ENCODE measurements at regions not wholly inside any gene's neighbourhood (a gene's known extent, or its start where the extent isn't known, plus 50 kb on each side); places are given as distances from the start of the nearest gene placed in this dataset.

- no peak overlapping the region for H3K4me3 ChIP-seq (ENCODE audit: control insufficient read depth in 2 of 3, extremely low read depth in 1 of 3, insufficient read depth in 2 of 3, low read depth in 1 of 3, low read length in 3 of 3)
- no peak overlapping the region for H3K9ac ChIP-seq (ENCODE audit: control insufficient read depth, extremely low read depth, insufficient read depth, low read length)
- no peak for TF ChIP-seq CTCF (optimal IDR thresholded peaks at IDR 0.05 in 1 of 3, IDR thresholded peaks at IDR 0.05 in 1 of 3, conservative IDR thresholded peaks at IDR 0.05 in 1 of 3; ENCODE audit: extremely low read depth in 1 of 3, insufficient read depth in 2 of 3, low read length in 3 of 3)
- TF ChIP-seq EZH2 (IDR thresholded peaks at IDR 0.05; ENCODE audit: low read length), result no peak
- no peaks in the 10 kb centered on the region for H3K36me3 ChIP-seq (ENCODE audit: control insufficient read depth in 2 of 2, extremely low read depth in 1 of 2, insufficient read depth in 2 of 2, low read length in 2 of 2)
- no peak overlapping the region for H3K27ac ChIP-seq (ENCODE audit: control insufficient read depth, insufficient read depth, low read length)
- no peak for FAIRE-seq
- no peak for DNase-seq (ENCODE audit: low read depth, low spot score)
- H3K27me3 ChIP-seq (ENCODE audit: control insufficient read depth, extremely low read depth, insufficient read depth, low read length), result no peaks in the 10 kb centered on the region
- no peak overlapping the region for H3K4me2 ChIP-seq (ENCODE audit: control insufficient read depth, extremely low read depth, insufficient read depth, low read depth, low read length)
- no peaks in the 10 kb centered on the region for H3K9me1 ChIP-seq (ENCODE audit: control insufficient read depth, extremely low read depth, insufficient read depth, low read length)
- H2AFZ ChIP-seq (ENCODE audit: control insufficient read depth, low read length), result no peak overlapping the region
- no peaks in the 10 kb centered on the region for H4K20me1 ChIP-seq (ENCODE audit: control insufficient read depth, extremely low read depth, insufficient read depth, low read length)
- dilution Hi-C loops (cut with MboI; ENCODE audit: extremely low pct_ligation_motif_present, low sequenced_read_pairs), result no loop called here
- peaks cover 14% of the 10 kb centered on the region for H3K4me1 ChIP-seq (ENCODE audit: control insufficient read depth, extremely low read depth, insufficient read depth, low read length)
- no peaks in the 10 kb centered on the region for H3K9me3 ChIP-seq (ENCODE audit: control insufficient read depth, low read depth, low read length)
- no peaks in the 10 kb centered on the region for H3K79me2 ChIP-seq (ENCODE audit: control insufficient read depth, insufficient read depth, low read length)
Measured at GRCh38 chr13:39909634-39910033, 254.2 kb downstream of the COG6 start.

- no peak overlapping the region for H3K4me2 ChIP-seq (ENCODE audit: control insufficient read depth, extremely low read depth, insufficient read depth, low read depth, low read length)
- no peak for DNase-seq (ENCODE audit: low read depth, low spot score)
- no peaks in the 10 kb centered on the region for H3K9me1 ChIP-seq (ENCODE audit: control insufficient read depth, extremely low read depth, insufficient read depth, low read length)
- H3K9ac ChIP-seq (ENCODE audit: control insufficient read depth, extremely low read depth, insufficient read depth, low read length), result no peak overlapping the region
- H4K20me1 ChIP-seq (ENCODE audit: control insufficient read depth, extremely low read depth, insufficient read depth, low read length), result no peaks in the 10 kb centered on the region
- no peak for FAIRE-seq
- H3K27me3 ChIP-seq (ENCODE audit: control insufficient read depth, extremely low read depth, insufficient read depth, low read length), result no peaks in the 10 kb centered on the region
- no peak overlapping the region for H3K27ac ChIP-seq (ENCODE audit: control insufficient read depth, insufficient read depth, low read length)
- no peaks in the 10 kb centered on the region for H3K79me2 ChIP-seq (ENCODE audit: control insufficient read depth, insufficient read depth, low read length)
- H2AFZ ChIP-seq (ENCODE audit: control insufficient read depth, low read length), result no peak overlapping the region
- H3K9me3 ChIP-seq (ENCODE audit: control insufficient read depth, low read depth, low read length), result no peaks in the 10 kb centered on the region
- H3K4me3 ChIP-seq (ENCODE audit: control insufficient read depth in 2 of 3, extremely low read depth in 1 of 3, insufficient read depth in 2 of 3, low read depth in 1 of 3, low read length in 3 of 3), result no peak overlapping the region
- TF ChIP-seq EZH2 (IDR thresholded peaks at IDR 0.05; ENCODE audit: low read length) (no peak), CTCF (optimal IDR thresholded peaks at IDR 0.05 in 1 of 3, IDR thresholded peaks at IDR 0.05 in 1 of 3, conservative IDR thresholded peaks at IDR 0.05 in 1 of 3; ENCODE audit: extremely low read depth in 1 of 3, insufficient read depth in 2 of 3, low read length in 3 of 3) (no peak)
- peaks cover 14% of the 10 kb centered on the region for H3K4me1 ChIP-seq (ENCODE audit: control insufficient read depth, extremely low read depth, insufficient read depth, low read length)
- dilution Hi-C loops (cut with MboI; ENCODE audit: extremely low pct_ligation_motif_present, low sequenced_read_pairs), result no loop called here
- no peaks in the 10 kb centered on the region for H3K36me3 ChIP-seq (ENCODE audit: control insufficient read depth in 2 of 2, extremely low read depth in 1 of 2, insufficient read depth in 2 of 2, low read length in 2 of 2)
Measured at GRCh38 chr13:39910041-39910440, 254.6 kb downstream of the COG6 start.

Data from keratinocyte (primary cell).